A549 (cell line): ENCODE measurements at regions not wholly inside any gene's neighbourhood (a gene's known extent, or its start where the extent isn't known, plus 50 kb on each side); places are given as distances from the start of the nearest gene placed in this dataset.
A peak's percentile ranks its signal among the peaks of the same experiment; 100 is the strongest.

Source experiments
- ATAC-seq, 2 experiments: fragments of 200-7000 bp in 1 of 2; fragments of >200 bp in 1 of 2; cut with Nextera tagmentation in 1 of 2; cut with Tn5 transposase in 1 of 2; 3 replicates each; pipeline versions ENCODE4 v1.8.0 to v1.9.1; 2018 to 2020; ENCODE audit warnings: mild to moderate bottlenecking in 1 of 2, moderate library complexity in 1 of 2
- CTCF ChIA-PET: fragments of 300-600 bp; sonication (Branson Sonifier 250); formaldehyde crosslinking; extraction: SDS; loops from one replicate; lab custom pipeline; 2021; ENCODE audit warnings: antibody characterized with exemption, inconsistent platforms; lab: Yijun Ruan, JAX
- POLR2A ChIA-PET: fragments of 350-600 bp; formaldehyde crosslinking; extraction: SDS; loops from one replicate; lab custom pipeline; 2021; ENCODE audit warnings: antibody characterized with exemption, inconsistent platforms; lab: Yijun Ruan, JAX
- DNase-seq, 2 experiments: peaks; one replicate each; pipeline versions ENCODE4 v3.0.0 to v3.0.0-alpha.2; 2011 to 2016; ENCODE audit warnings: low read depth in 1 of 2, low spot score in 1 of 2
- FAIRE-seq: peaks from 2 replicates; lab custom pipeline; 2011; peaks lifted over from hg19 to GRCh38; lab: Jason Lieb, UNC
- H3K27ac ChIP-seq, 2 experiments: fragments of >200 bp; sonication (Bioruptor Twin); formaldehyde crosslinking; 3 replicates each; pipeline ENCODE4 v1.5.1; 2016 to 2017
- H3K4me1 ChIP-seq: fragments of >200 bp; sonication (Bioruptor Twin); formaldehyde crosslinking; 3 replicates; pipeline ENCODE4 v1.6.1; 2016
- H3K4me2 ChIP-seq: fragments of >200 bp; sonication (Bioruptor Twin); formaldehyde crosslinking; 3 replicates; pipeline ENCODE4 v1.6.1; 2016
- H3K4me3 ChIP-seq: fragments of >200 bp; sonication (Bioruptor Twin); formaldehyde crosslinking; 3 replicates; pipeline ENCODE4 v1.5.1; 2016
- H3K9me3 ChIP-seq: fragments of >200 bp; sonication (Bioruptor Twin); formaldehyde crosslinking; 3 replicates; pipeline ENCODE4 v1.6.1; 2016
- CBX2 ChIP-seq: fragments of 200-600 bp; sonication (generic); IDR thresholded peaks from 2 replicates; pipeline ENCODE4 v1.6.1; 2016; ENCODE audit warnings: low read depth, mild to moderate bottlenecking, borderline replicate concordance
- CEBPB ChIP-seq, 2 experiments: fragments of >200 bp in 1 of 2; sonication (Bioruptor Twin) in 1 of 2; formaldehyde crosslinking in 1 of 2; IDR thresholded peaks; 2 replicates each; pipeline ENCODE4 v1.6.1; 2012 to 2016
- CHD2 ChIP-seq: fragments of 150-350 bp; IDR thresholded peaks from 2 replicates; pipeline ENCODE4 v1.6.1; 2014; ENCODE audit warnings: low read length; ENCODE audit not compliant: partially characterized antibody
- EHMT2 ChIP-seq: fragments of 200-600 bp; sonication (generic); IDR thresholded peaks from 2 replicates; pipeline ENCODE4 v1.6.1; 2016; ENCODE audit warnings: antibody characterized with exemption, low read depth, mild to moderate bottlenecking, moderate library complexity
- GATA3 ChIP-seq: IDR thresholded peaks from 2 replicates; pipeline ENCODE4 v1.6.1; 2012; ENCODE audit warnings: borderline replicate concordance
- HEYL ChIP-seq: fragments of 250-450 bp; sonication (Bioruptor Pico); IDR thresholded peaks from 2 replicates; pipeline ENCODE4 v1.8.0; 2021; ENCODE audit warnings: mild to moderate bottlenecking, moderate library complexity
- HOXB13 ChIP-seq: fragments of 250-450 bp; sonication (Bioruptor Pico); IDR thresholded peaks from 2 replicates; pipeline ENCODE4 v1.5.0; 2020; ENCODE audit warnings: low read depth, mild to moderate bottlenecking, moderate library complexity
- KDM1A ChIP-seq: fragments of 200-600 bp; sonication (generic); IDR thresholded peaks from 2 replicates; pipeline ENCODE4 v1.6.1; 2016; ENCODE audit warnings: low read depth, mild to moderate bottlenecking
- KDM5A ChIP-seq: fragments of 200-600 bp; sonication (generic); IDR thresholded peaks from 2 replicates; pipeline ENCODE4 v1.6.1; 2016; ENCODE audit warnings: antibody characterized with exemption, mild to moderate bottlenecking
- MAFK ChIP-seq: fragments of 450-650 bp; IDR thresholded peaks from 2 replicates; pipeline ENCODE4 v1.6.1; 2014; ENCODE audit not compliant: partially characterized antibody
- MAX ChIP-seq: IDR thresholded peaks from 2 replicates; pipeline ENCODE4 v1.6.1; 2012
- MAZ ChIP-seq: fragments of 150-350 bp; IDR thresholded peaks from 2 replicates; pipeline ENCODE4 v1.6.1; 2014; ENCODE audit warnings: antibody characterized with exemption, low read depth, low read length, borderline replicate concordance
- MYC ChIP-seq: IDR thresholded peaks from 2 replicates; pipeline ENCODE4 v1.6.1; 2012; ENCODE audit warnings: mild to moderate bottlenecking, inconsistent platforms, low read length, improper control_type of control experiment, borderline replicate concordance
- NFE2L2 ChIP-seq: fragments of 150-350 bp; conservative IDR thresholded peaks from 2 replicates; pipeline ENCODE4 v1.6.1; 2014; ENCODE audit warnings: low read length
- RCOR1 ChIP-seq: fragments of 150-350 bp; IDR thresholded peaks from 2 replicates; pipeline ENCODE4 v1.6.1; 2014; ENCODE audit warnings: antibody characterized with exemption, low read length, low read depth
- REST ChIP-seq: fragments of 200-600 bp; sonication (generic); IDR thresholded peaks from 2 replicates; pipeline ENCODE4 v1.6.1; 2016; ENCODE audit warnings: antibody characterized with exemption, mild to moderate bottlenecking, moderate library complexity
- RNF2 ChIP-seq: fragments of 200-600 bp; sonication (generic); IDR thresholded peaks from 2 replicates; pipeline ENCODE4 v1.6.1; 2016; ENCODE audit warnings: low read depth, mild to moderate bottlenecking, antibody characterized with exemption, moderate library complexity, borderline replicate concordance
- SMC3 ChIP-seq: fragments of >200 bp; sonication (Bioruptor Twin); formaldehyde crosslinking; IDR thresholded peaks from 3 replicates; pipeline ENCODE4 v1.6.1; 2018; ENCODE audit warnings: inconsistent platforms
- SREBF2 ChIP-seq: fragments of 450-650 bp; IDR thresholded peaks from 2 replicates; pipeline ENCODE4 v1.6.1; 2014; ENCODE audit warnings: mild to moderate bottlenecking, moderate library complexity
- ZNF302 ChIP-seq: fragments of 250-450 bp; sonication (Bioruptor Pico); IDR thresholded peaks from 2 replicates; pipeline ENCODE4 v1.9.0; 2021; ENCODE audit warnings: inconsistent platforms, mild to moderate bottlenecking, moderate library complexity
- WGBS: methylation state at CpG from one replicate; pipeline ENCODE4 v1.1.6; 2017; ENCODE audit errors: missing lambda C conversion rate; 5-methylcytosine and 5-hydroxymethylcytosine counted together
- TF ChIP-seq, protein P1 (sequence below): fragments of 150-350 bp; IDR thresholded peaks from 2 replicates; pipeline ENCODE4 v1.6.1; 2014; ENCODE audit warnings: low read depth, mild to moderate bottlenecking, low read length
- TF ChIP-seq, protein P2 (sequence below): fragments of 250-450 bp; sonication (Bioruptor Pico); IDR thresholded peaks from 2 replicates; pipeline ENCODE4 v1.5.0; 2020; ENCODE audit warnings: low read depth, mild to moderate bottlenecking, moderate library complexity

- TF ChIP-seq, protein P1, sequence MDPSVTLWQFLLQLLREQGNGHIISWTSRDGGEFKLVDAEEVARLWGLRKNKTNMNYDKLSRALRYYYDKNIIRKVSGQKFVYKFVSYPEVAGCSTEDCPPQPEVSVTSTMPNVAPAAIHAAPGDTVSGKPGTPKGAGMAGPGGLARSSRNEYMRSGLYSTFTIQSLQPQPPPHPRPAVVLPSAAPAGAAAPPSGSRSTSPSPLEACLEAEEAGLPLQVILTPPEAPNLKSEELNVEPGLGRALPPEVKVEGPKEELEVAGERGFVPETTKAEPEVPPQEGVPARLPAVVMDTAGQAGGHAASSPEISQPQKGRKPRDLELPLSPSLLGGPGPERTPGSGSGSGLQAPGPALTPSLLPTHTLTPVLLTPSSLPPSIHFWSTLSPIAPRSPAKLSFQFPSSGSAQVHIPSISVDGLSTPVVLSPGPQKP = no peak
- TF ChIP-seq MAZ = no peak
Measured at GRCh38 chr16:80277182-80277581, 263.6 kb upstream of the DYNLRB2 start (continued).

GRCh38 chr16:80274576-80275191 is 266.1 kb upstream of the DYNLRB2 start:
- no peak overlapping the region for H3K4me2 ChIP-seq
- FAIRE-seq = no peak

GRCh38 chr16:80273635-80274538 is 266.9 kb upstream of the DYNLRB2 start:
- Histone ChIP-seq H3K9me3 (no peaks in the 10 kb centered on the region), H3K4me1 (0 out of 3 replicates have a peak, but pooled peaks cover 3% of the 10 kb centered on the region), H3K4me3 (no peak overlapping the region), H3K27ac (no peak overlapping the region), H3K4me2 (no peak overlapping the region)
- WGBS = 53% methylated on average over 4 of the region's 4 CpGs
- CTCF ChIA-PET = interaction anchor here (0.6 kb wide), 1 partner anchor 11 kb away, joined by 3 read pairs; no protein-coding TSS in a partner anchor
- TF ChIP-seq MAZ (no peak), GATA3 (no peak), EHMT2 (no peak), RNF2 (no peak), CHD2 (no peak), KDM5A (no peak)
- TF ChIP-seq, protein P2, sequence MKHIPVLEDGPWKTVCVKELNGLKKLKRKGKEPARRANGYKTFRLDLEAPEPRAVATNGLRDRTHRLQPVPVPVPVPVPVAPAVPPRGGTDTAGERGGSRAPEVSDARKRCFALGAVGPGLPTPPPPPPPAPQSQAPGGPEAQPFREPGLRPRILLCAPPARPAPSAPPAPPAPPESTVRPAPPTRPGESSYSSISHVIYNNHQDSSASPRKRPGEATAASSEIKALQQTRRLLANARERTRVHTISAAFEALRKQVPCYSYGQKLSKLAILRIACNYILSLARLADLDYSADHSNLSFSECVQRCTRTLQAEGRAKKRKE = no peak
- ATAC-seq = no peak
- POLR2A ChIA-PET = no interaction called here
- no peak for FAIRE-seq
- no peak for DNase-seq

More at GRCh38 chr16:80274576-80275191, 266.1 kb upstream of the DYNLRB2 start:
- DNase-seq = no peak
- TF ChIP-seq SREBF2 = no peak
- 76% methylated on average over 4 of the region's 4 CpGs for WGBS
- ChIA-PET POLR2A (no interaction called here), CTCF (no interaction called here)
- ATAC-seq = no peak
- Histone ChIP-seq H3K4me3 (no peak overlapping the region), H3K4me1 (0 out of 3 replicates have a peak, but pooled peaks cover 3% of the 10 kb centered on the region), H3K9me3 (no peaks in the 10 kb centered on the region), H3K27ac (0 out of 6 replicates have a peak overlapping the region, but pooled peaks of 1 of the 2 experiments have one; percentile 28)

DNA sequence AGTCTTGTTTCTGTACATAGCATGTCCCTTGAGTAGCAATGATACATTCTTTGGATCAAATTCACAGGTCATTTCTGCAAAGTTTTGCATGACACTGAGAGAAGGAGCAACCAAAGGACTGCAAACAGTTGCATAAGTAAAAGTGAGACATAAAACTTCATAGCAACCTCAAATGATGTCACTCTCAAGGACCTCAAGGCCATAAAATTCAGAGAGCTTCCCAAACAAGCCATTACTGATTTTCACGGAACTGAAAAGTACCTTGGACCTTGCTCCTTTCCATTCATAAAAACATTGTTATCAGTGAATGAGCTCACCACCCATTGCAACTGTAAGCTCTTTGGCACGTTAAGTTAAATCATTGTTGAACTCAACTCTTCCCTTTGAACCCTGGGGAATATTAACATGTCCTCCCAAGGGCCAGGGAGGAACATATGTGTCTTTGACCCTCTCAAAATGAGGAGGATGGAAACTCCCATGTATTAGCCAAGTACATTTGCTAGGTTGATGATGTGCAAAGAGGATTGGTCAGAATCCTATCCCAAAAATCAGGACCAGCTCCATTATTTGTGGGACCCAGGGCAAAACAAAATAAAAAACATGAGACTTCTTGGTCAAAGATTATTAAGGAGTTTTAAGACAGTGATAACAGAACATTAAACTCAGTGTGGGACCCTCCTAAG is 275.0 kb upstream of the DYNLRB2 start:
- ATAC-seq (no peak), FAIRE-seq (no peak), DNase-seq (peak in 1 of 2 experiments; percentile 51)
- ChIA-PET CTCF (interaction anchor here (1.4 kb wide), 2 partner anchors 12 to 14 kb away, joined by 3 to 4 read pairs; no protein-coding TSS in a partner anchor), POLR2A (no interaction called here)
- Histone ChIP-seq H3K4me2 (peak overlapping the region; percentile 21), H3K27ac (no peak overlapping the region), H3K4me3 (no peak overlapping the region), H3K9me3 (no peaks in the 10 kb centered on the region), H3K4me1 (0 out of 3 replicates have a peak, but pooled peaks cover 5% of the 10 kb centered on the region)
- 29% methylated on average over 2 of the region's 2 CpGs for WGBS
- TF ChIP-seq NFE2L2 = no peak
- no peak for TF ChIP-seq GATA3
- TF ChIP-seq KDM1A = no peak
- TF ChIP-seq ZNF302 (CRISPR knock-in tag) = no peak
- TF ChIP-seq MAX = no peak
- TF ChIP-seq MAFK = no peak
- no peak for TF ChIP-seq MYC
- no peak for TF ChIP-seq HEYL
- TF ChIP-seq HOXB13 (CRISPR knock-in tag) = no peak
- no peak for TF ChIP-seq CEBPB (IDR thresholded peaks at IDR 0.05)
- TF ChIP-seq RCOR1 = no peak
- TF ChIP-seq EHMT2 = no peak
- no peak for TF ChIP-seq SMC3
- no peak for TF ChIP-seq CBX2
- no peak for TF ChIP-seq REST
